Retinal pigment epithelial cell (primary cell): ENCODE measurements at regions not wholly inside any gene's neighbourhood (a gene's known extent, or its start where the extent isn't known, plus 50 kb on each side); places are given as distances from the start of the nearest gene placed in this dataset.

Source experiments
- DNase-seq: peaks from one replicate; pipeline ENCODE4 v3.0.0-alpha.2; 2010; ENCODE audit warnings: low read depth
- H3K4me3 ChIP-seq: 2 replicates; pipeline ENCODE4 v1.5.1; 2011; ENCODE audit warnings: mild to moderate bottlenecking, low read length, control low read depth, moderate library complexity
- CTCF ChIP-seq: conservative IDR thresholded peaks from 2 replicates; pipeline ENCODE4 v1.5.1; 2011; ENCODE audit warnings: low read depth, low read length, control low read depth, inconsistent platforms

DNA sequence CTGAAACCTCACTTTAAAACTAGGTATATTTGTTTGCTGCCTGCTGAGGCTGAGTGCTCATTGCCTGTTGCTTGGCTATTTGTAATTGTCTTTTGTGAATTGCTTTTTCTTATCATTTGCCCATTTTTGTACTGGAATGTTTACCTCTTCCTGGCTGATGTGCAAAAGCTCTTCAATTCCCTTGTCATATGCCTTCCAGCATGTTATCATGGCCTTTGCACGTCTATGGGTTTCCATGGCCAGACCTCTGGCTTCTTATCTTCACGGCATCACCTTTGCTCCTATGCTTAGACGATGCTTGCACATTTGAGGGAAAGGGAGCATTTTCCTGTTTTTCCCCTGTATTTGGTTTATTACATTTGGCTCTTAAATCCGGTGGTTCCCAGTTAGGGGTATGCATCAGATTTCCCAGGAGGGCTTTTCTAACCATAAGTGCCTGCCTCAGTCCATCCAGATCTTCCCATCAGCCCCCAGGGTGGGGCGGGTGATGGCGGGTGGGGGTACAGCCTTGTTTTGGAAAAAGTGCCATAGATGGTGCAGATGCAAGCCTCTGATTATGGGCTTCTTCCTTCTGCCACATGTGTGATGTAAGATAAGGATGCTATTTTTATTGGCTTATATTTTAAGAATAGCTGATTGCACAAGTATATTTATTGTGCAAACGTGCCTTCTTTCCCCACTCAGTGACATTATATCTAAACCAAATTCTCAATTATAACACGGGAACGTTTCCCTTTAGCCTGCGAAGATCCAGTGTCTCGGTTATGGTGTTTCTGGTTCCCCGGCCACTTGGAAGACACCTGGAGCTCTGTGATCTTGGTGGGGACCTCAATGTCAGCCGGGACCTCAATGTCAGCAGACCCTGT, 70.6 kb upstream of the SEPTIN5 start:
- no peak for TF ChIP-seq CTCF
- no peak for DNase-seq

GRCh38 chr22:19644314-19645223, 69.7 kb upstream of the SEPTIN5 start:
- no peak for TF ChIP-seq CTCF
- H3K4me3 ChIP-seq = no peak overlapping the region
- no peak for DNase-seq

More for the DNA sequence above, 70.6 kb upstream of the SEPTIN5 start:
- H3K4me3 ChIP-seq = no peak overlapping the region

- no peak for TF ChIP-seq CTCF
- DNase-seq = no peak
- no peak overlapping the region for H3K4me3 ChIP-seq
These were observed 68.9 kb upstream of the SEPTIN5 start for GRCh38 chr22:19645391-19645790.

GRCh38 chr22:19645905-19646304, 68.4 kb upstream of the SEPTIN5 start:
- no peak for DNase-seq
- TF ChIP-seq CTCF = no peak
- no peak overlapping the region for H3K4me3 ChIP-seq

DNA sequence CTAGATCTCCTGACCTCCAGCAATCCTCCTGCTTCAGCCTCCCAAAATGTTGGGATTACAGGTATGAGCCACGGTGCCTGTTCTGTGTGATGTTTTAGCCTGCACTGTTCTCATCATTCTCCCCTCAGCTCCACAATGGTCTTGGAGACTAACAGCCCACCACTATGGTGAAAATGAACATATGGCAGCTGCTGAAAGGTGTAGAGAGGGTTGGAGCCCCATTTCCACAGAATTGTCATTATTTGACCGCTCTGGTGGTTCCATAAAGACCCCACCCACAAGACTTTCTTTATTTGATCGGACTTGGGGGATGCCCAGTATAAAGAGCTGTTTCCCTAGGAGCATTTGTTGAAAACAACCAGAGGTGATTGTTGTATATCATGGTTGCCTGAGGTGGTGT, 67.9 kb upstream of the SEPTIN5 start:
- no peak for TF ChIP-seq CTCF
- no peak for DNase-seq
- H3K4me3 ChIP-seq = no peak overlapping the region

DNA sequence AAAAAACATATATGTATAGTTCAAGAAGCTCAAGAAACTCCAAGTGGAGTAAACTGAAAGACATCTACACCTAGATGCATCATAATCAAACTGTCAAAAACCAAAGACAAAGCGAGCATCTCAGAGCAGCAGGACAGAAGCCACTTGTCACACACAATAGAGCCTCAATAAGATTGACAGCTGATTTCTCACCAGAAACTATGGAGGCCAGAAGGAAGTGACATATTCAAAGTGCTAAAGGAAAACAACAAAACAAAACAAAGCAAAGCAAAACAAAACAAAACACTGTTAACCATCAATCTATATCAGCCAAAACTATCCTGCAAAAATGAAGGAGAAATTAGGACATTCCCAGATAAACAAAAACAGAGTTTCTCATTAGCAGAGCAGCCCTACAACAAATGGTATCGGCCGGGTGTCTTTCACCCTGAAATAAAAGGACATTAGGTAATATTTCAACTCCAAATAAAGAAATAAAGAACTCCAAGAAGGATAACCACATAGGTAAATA, 65.8 kb upstream of the SEPTIN5 start:
- TF ChIP-seq CTCF = no peak
- no peak for DNase-seq
- H3K4me3 ChIP-seq = no peak overlapping the region
